HUES6 (cell line): ENCODE measurements at regions not wholly inside any gene's neighbourhood (a gene's known extent, or its start where the extent isn't known, plus 50 kb on each side); places are given as distances from the start of the nearest gene placed in this dataset.
"Not testable (repeated sequence)": the region's sequence is repeated elsewhere in the genome, so short reads cannot be mapped to it uniquely, and the experiment has no call there.

Source experiments
- H3K27ac ChIP-seq: 2 replicates; pipeline ENCODE4 v1.7.0; 2013; ENCODE audit warnings: low read depth, mild to moderate bottlenecking, low read length, inconsistent platforms
- H3K27me3 ChIP-seq: 2 replicates; pipeline ENCODE4 v1.6.1; 2013; ENCODE audit warnings: low read length; ENCODE audit not compliant: control insufficient read depth, insufficient read depth
- H3K36me3 ChIP-seq: 2 replicates; pipeline ENCODE4 v1.6.1; 2013; ENCODE audit warnings: low read length; ENCODE audit not compliant: control insufficient read depth, insufficient read depth
- H3K4me1 ChIP-seq: 2 replicates; pipeline ENCODE4 v1.6.1; 2013; ENCODE audit warnings: low read length; ENCODE audit not compliant: control insufficient read depth, insufficient read depth
- H3K4me3 ChIP-seq: 2 replicates; pipeline ENCODE4 v1.5.1; 2013; ENCODE audit warnings: low read depth, low read length
- H3K9ac ChIP-seq: one replicate; pipeline ENCODE4 v1.6.1; 2013; ENCODE audit warnings: mild to moderate bottlenecking, low read length
- H3K9me3 ChIP-seq: 2 replicates; pipeline ENCODE4 v1.6.1; 2013; ENCODE audit warnings: low read depth, low read length; ENCODE audit not compliant: control insufficient read depth, insufficient read depth

- Histone ChIP-seq H3K27me3 (no peaks in the 10 kb centered on the region), H3K4me1 (no peaks in the 10 kb centered on the region), H3K36me3 (no peaks in the 10 kb centered on the region), H3K27ac (no peak overlapping the region), H3K9ac (no peak overlapping the region), H3K4me3 (no peak overlapping the region), H3K9me3 (no peaks in the 10 kb centered on the region)
Measured at GRCh38 chr6:9248133-9248532, 812.8 kb upstream of the SLC35B3 start.

- Histone ChIP-seq H3K4me1 (no peaks in the 10 kb centered on the region), H3K9me3 (no peaks in the 10 kb centered on the region), H3K27ac (no peak overlapping the region), H3K27me3 (no peaks in the 10 kb centered on the region), H3K4me3 (no peak overlapping the region), H3K9ac (no peak overlapping the region), H3K36me3 (no peaks in the 10 kb centered on the region)
Measured at GRCh38 chr6:9240861-9241260, 805.5 kb upstream of the SLC35B3 start.

- H3K4me1 ChIP-seq: no peaks in the 10 kb centered on the region
- no peak overlapping the region for H3K4me3 ChIP-seq
- H3K36me3 ChIP-seq: no peaks in the 10 kb centered on the region
- no peaks in the 10 kb centered on the region for H3K9me3 ChIP-seq
- H3K27me3 ChIP-seq: no peaks in the 10 kb centered on the region
- no peak overlapping the region for H3K9ac ChIP-seq
- H3K27ac ChIP-seq: no peak overlapping the region
Measured at GRCh38 chr6:9236443-9236842, 801.1 kb upstream of the SLC35B3 start.

GRCh38 chr6:9233686-9234085 is 798.3 kb upstream of the SLC35B3 start:
- no peaks in the 10 kb centered on the region for H3K4me1 ChIP-seq
- no peak overlapping the region for H3K27ac ChIP-seq
- no peak overlapping the region for H3K9ac ChIP-seq
- H3K36me3 ChIP-seq: no peaks in the 10 kb centered on the region
- no peaks in the 10 kb centered on the region for H3K27me3 ChIP-seq
- H3K4me3 ChIP-seq: no peak overlapping the region
- no peaks in the 10 kb centered on the region for H3K9me3 ChIP-seq

- Histone ChIP-seq H3K4me1 (no peaks in the 10 kb centered on the region), H3K27ac (no peak overlapping the region), H3K36me3 (no peaks in the 10 kb centered on the region), H3K27me3 (no peaks in the 10 kb centered on the region), H3K4me3 (no peak overlapping the region), H3K9me3 (no peaks in the 10 kb centered on the region), H3K9ac (no peak overlapping the region)
Measured at GRCh38 chr6:9233226-9233625, 797.9 kb upstream of the SLC35B3 start.

GRCh38 chr6:9225441-9225871 is 790.1 kb upstream of the SLC35B3 start:
- H3K27ac ChIP-seq: no peak overlapping the region
- no peaks in the 10 kb centered on the region for H3K9me3 ChIP-seq
- H3K27me3 ChIP-seq: no peaks in the 10 kb centered on the region
- no peaks in the 10 kb centered on the region for H3K36me3 ChIP-seq
- H3K4me3 ChIP-seq: no peak overlapping the region
- no peaks in the 10 kb centered on the region for H3K4me1 ChIP-seq
- H3K9ac ChIP-seq: no peak overlapping the region

GRCh38 chr6:9224539-9224938 is 789.2 kb upstream of the SLC35B3 start:
- no peaks in the 10 kb centered on the region for H3K4me1 ChIP-seq
- no peak overlapping the region for H3K4me3 ChIP-seq
- H3K9ac ChIP-seq: no peak overlapping the region
- H3K36me3 ChIP-seq: no peaks in the 10 kb centered on the region
- no peaks in the 10 kb centered on the region for H3K9me3 ChIP-seq
- no peaks in the 10 kb centered on the region for H3K27me3 ChIP-seq
- no peak overlapping the region for H3K27ac ChIP-seq

- not testable (repeated sequence) for H3K27ac ChIP-seq, H3K4me1 ChIP-seq, H3K9ac ChIP-seq, H3K27me3 ChIP-seq, H3K9me3 ChIP-seq, H3K36me3 ChIP-seq, H3K4me3 ChIP-seq
Measured at GRCh38 chr6:9213717-9214116, 778.4 kb upstream of the SLC35B3 start.

- H3K36me3 ChIP-seq: no peaks in the 10 kb centered on the region
- H3K9ac ChIP-seq: no peak overlapping the region
- no peak overlapping the region for H3K27ac ChIP-seq
- no peak overlapping the region for H3K4me3 ChIP-seq
- no peaks in the 10 kb centered on the region for H3K9me3 ChIP-seq
- H3K27me3 ChIP-seq: no peaks in the 10 kb centered on the region
- no peaks in the 10 kb centered on the region for H3K4me1 ChIP-seq
Measured at GRCh38 chr6:9208966-9209365, 773.6 kb upstream of the SLC35B3 start.

GRCh38 chr6:9205645-9206044 is 770.3 kb upstream of the SLC35B3 start:
- Histone ChIP-seq H3K27me3 (no peaks in the 10 kb centered on the region), H3K4me1 (peaks cover 2% of the 10 kb centered on the region; the same call in 1 of the 2 replicates), H3K27ac (no peak overlapping the region)

GRCh38 chr6:9204171-9204570 is 768.8 kb upstream of the SLC35B3 start:
- H3K27me3 ChIP-seq: no peaks in the 10 kb centered on the region
- H3K36me3 ChIP-seq: no peaks in the 10 kb centered on the region
- H3K9ac ChIP-seq: no peak overlapping the region
- H3K4me3 ChIP-seq: no peak overlapping the region
- H3K4me1 ChIP-seq: peaks cover 4% of the 10 kb centered on the region; the same call in 1 of the 2 replicates
- no peak overlapping the region for H3K27ac ChIP-seq
- H3K9me3 ChIP-seq: no peaks in the 10 kb centered on the region

More at GRCh38 chr6:9205645-9206044, 770.3 kb upstream of the SLC35B3 start:
- H3K36me3 ChIP-seq: no peaks in the 10 kb centered on the region
- H3K9me3 ChIP-seq: no peaks in the 10 kb centered on the region
- H3K4me3 ChIP-seq: no peak overlapping the region
- no peak overlapping the region for H3K9ac ChIP-seq

GRCh38 chr6:9200712-9201111 is 765.4 kb upstream of the SLC35B3 start:
- Histone ChIP-seq H3K4me1 (peaks cover 4% of the 10 kb centered on the region; the same call in 1 of the 2 replicates), H3K36me3 (no peaks in the 10 kb centered on the region), H3K27ac (no peak overlapping the region), H3K9ac (no peak overlapping the region), H3K4me3 (no peak overlapping the region), H3K27me3 (no peaks in the 10 kb centered on the region), H3K9me3 (no peaks in the 10 kb centered on the region)
